ENCODE measurements at regions not wholly inside any gene's neighbourhood (a gene's known extent, or its start where the extent isn't known, plus 50 kb on each side); places are given as distances from the start of the nearest gene placed in this dataset.

DNA sequence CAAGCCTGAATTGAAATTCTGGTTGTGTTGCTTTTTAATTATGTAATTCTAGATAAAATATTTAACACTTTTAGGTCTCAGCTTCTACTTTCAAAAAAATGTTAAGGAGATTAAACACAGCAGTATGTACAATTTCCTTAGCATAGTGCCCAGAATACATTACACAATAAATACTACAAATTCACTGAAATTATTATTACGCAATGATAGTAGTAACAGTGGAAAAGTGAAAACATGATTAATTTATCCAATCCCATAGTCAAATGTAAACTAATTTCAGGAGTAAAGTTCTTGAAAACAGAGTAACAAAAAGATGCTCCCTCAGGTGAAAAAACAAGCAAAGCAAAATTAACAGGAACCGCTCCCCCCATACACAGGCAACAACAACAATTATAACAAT, 1915.4 kb downstream of the STIM2 start:
- TF ChIP-seq, protein P1, sequence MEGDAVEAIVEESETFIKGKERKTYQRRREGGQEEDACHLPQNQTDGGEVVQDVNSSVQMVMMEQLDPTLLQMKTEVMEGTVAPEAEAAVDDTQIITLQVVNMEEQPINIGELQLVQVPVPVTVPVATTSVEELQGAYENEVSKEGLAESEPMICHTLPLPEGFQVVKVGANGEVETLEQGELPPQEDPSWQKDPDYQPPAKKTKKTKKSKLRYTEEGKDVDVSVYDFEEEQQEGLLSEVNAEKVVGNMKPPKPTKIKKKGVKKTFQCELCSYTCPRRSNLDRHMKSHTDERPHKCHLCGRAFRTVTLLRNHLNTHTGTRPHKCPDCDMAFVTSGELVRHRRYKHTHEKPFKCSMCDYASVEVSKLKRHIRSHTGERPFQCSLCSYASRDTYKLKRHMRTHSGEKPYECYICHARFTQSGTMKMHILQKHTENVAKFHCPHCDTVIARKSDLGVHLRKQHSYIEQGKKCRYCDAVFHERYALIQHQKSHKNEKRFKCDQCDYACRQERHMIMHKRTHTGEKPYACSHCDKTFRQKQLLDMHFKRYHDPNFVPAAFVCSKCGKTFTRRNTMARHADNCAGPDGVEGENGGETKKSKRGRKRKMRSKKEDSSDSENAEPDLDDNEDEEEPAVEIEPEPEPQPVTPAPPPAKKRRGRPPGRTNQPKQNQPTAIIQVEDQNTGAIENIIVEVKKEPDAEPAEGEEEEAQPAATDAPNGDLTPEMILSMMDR (IDR thresholded peaks at IDR 0.05) = no peak
- no peak for TF ChIP-seq POLR2A (IDR thresholded peaks at IDR 0.05)

Measured in body of pancreas (tissue), 4 donors.